ENCODE measurements at regions not wholly inside any gene's neighbourhood (a gene's known extent, or its start where the extent isn't known, plus 50 kb on each side); places are given as distances from the start of the nearest gene placed in this dataset.

DNA sequence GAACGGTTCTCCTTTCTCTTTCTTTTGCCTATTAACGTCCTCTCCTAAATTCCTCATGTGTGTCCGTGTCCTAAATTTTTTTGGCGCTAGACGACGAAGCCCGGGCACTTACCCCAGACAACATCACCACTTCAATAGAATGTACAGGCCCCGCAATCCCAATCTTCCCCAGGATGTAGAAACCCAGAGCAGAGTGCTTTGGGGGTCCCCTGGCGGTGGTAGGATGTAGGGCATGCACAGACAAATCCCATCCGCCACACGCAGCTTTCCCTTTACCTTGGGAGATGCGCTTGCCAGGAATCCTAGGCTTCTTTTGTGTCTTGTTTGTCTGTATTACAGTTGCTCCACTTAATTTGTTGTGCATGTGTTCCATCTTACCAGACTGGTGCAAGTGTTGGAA is 417.3 kb upstream of the ARID1B start:
- TF ChIP-seq ZNF8 (CRISPR knock-in tag; IDR thresholded peaks at IDR 0.05) (no peak), RARB (CRISPR knock-in tag; IDR thresholded peaks at IDR 0.05) (no peak), PPARA (CRISPR knock-in tag; IDR thresholded peaks at IDR 0.05; ENCODE audit: borderline replicate concordance) (no peak), TCF4 (CRISPR knock-in tag; IDR thresholded peaks at IDR 0.05; ENCODE audit: borderline replicate concordance) (no peak), PATZ1 (CRISPR knock-in tag; IDR thresholded peaks at IDR 0.05; ENCODE audit: borderline replicate concordance) (no peak), ZC3H10 (CRISPR knock-in tag; IDR thresholded peaks at IDR 0.05) (no peak), BACH2 (CRISPR knock-in tag; IDR thresholded peaks at IDR 0.05; ENCODE audit: borderline replicate concordance) (no peak), ISL1 (CRISPR knock-in tag; IDR thresholded peaks at IDR 0.05) (no peak), TOX (CRISPR knock-in tag; IDR thresholded peaks at IDR 0.05; ENCODE audit: borderline replicate concordance) (no peak), ZNF70 (CRISPR knock-in tag; IDR thresholded peaks at IDR 0.05) (no peak), ZFP30 (CRISPR knock-in tag; IDR thresholded peaks at IDR 0.05) (no peak), ZNF565 (CRISPR knock-in tag; conservative IDR thresholded peaks at IDR 0.05; ENCODE audit: low read depth) (no peak), OSR1 (CRISPR knock-in tag; IDR thresholded peaks at IDR 0.05) (no peak), CSDC2 (CRISPR knock-in tag; IDR thresholded peaks at IDR 0.05) (no peak), ARNTL (CRISPR knock-in tag; IDR thresholded peaks at IDR 0.05; ENCODE audit: borderline replicate concordance, low read depth) (no peak)
- TF ChIP-seq, protein P1, sequence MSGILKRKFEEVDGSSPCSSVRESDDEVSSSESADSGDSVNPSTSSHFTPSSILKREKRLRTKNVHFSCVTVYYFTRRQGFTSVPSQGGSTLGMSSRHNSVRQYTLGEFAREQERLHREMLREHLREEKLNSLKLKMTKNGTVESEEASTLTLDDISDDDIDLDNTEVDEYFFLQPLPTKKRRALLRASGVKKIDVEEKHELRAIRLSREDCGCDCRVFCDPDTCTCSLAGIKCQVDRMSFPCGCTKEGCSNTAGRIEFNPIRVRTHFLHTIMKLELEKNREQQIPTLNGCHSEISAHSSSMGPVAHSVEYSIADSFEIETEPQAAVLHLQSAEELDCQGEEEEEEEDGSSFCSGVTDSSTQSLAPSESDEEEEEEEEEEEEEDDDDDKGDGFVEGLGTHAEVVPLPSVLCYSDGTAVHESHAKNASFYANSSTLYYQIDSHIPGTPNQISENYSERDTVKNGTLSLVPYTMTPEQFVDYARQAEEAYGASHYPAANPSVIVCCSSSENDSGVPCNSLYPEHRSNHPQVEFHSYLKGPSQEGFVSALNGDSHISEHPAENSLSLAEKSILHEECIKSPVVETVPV (CRISPR knock-in tag; IDR thresholded peaks at IDR 0.05), result no peak
- TF ChIP-seq, protein P2, sequence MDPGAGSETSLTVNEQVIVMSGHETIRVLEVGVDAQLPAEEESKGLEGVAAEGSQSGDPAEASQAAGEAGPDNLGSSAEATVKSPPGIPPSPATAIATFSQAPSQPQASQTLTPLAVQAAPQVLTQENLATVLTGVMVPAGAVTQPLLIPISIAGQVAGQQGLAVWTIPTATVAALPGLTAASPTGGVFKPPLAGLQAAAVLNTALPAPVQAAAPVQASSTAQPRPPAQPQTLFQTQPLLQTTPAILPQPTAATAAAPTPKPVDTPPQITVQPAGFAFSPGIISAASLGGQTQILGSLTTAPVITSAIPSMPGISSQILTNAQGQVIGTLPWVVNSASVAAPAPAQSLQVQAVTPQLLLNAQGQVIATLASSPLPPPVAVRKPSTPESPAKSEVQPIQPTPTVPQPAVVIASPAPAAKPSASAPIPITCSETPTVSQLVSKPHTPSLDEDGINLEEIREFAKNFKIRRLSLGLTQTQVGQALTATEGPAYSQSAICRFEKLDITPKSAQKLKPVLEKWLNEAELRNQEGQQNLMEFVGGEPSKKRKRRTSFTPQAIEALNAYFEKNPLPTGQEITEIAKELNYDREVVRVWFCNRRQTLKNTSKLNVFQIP (CRISPR knock-in tag; IDR thresholded peaks at IDR 0.05; ENCODE audit: borderline replicate concordance, low read depth), result no peak
- ATAC-seq, result no peak

DNA sequence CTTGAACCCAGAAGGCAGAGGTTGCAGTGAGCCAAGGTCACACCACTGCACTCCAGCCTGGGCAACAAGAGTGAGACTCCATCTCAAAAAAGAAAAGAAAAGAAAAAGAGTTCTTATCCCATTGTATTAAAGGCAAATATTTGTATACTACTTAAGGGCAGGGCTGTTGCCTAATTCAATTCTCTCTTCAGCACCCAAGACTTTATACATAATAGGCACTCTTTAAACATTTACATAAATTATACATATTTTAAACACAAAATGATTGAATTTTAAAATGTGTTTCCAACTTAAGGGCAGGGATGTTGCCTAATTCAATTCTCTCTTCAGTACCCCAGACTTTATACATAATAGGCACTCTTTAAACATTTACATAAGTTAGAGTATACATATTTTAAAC is 424.3 kb upstream of the ARID1B start:
- ATAC-seq, result no peak
- TF ChIP-seq, protein P2 (CRISPR knock-in tag; IDR thresholded peaks at IDR 0.05; ENCODE audit: borderline replicate concordance, low read depth), result no peak
- TF ChIP-seq OSR1 (CRISPR knock-in tag; IDR thresholded peaks at IDR 0.05), result no peak
- TF ChIP-seq ARNTL (CRISPR knock-in tag; IDR thresholded peaks at IDR 0.05; ENCODE audit: borderline replicate concordance, low read depth), result no peak
- no peak for TF ChIP-seq ZNF565 (CRISPR knock-in tag; conservative IDR thresholded peaks at IDR 0.05; ENCODE audit: low read depth)
- TF ChIP-seq, protein P1 (CRISPR knock-in tag; IDR thresholded peaks at IDR 0.05), result no peak
- no peak for TF ChIP-seq BACH2 (CRISPR knock-in tag; IDR thresholded peaks at IDR 0.05; ENCODE audit: borderline replicate concordance)
- TF ChIP-seq PPARA (CRISPR knock-in tag; IDR thresholded peaks at IDR 0.05; ENCODE audit: borderline replicate concordance), result no peak
- TF ChIP-seq ZNF70 (CRISPR knock-in tag; IDR thresholded peaks at IDR 0.05), result no peak
- TF ChIP-seq PATZ1 (CRISPR knock-in tag; IDR thresholded peaks at IDR 0.05; ENCODE audit: borderline replicate concordance), result no peak
- no peak for TF ChIP-seq RARB (CRISPR knock-in tag; IDR thresholded peaks at IDR 0.05)
- TF ChIP-seq ESRRG (CRISPR knock-in tag; IDR thresholded peaks at IDR 0.05), result no peak
- no peak for TF ChIP-seq TOX (CRISPR knock-in tag; IDR thresholded peaks at IDR 0.05; ENCODE audit: borderline replicate concordance)
- TF ChIP-seq TCF4 (CRISPR knock-in tag; IDR thresholded peaks at IDR 0.05; ENCODE audit: borderline replicate concordance), result no peak
- no peak for TF ChIP-seq ISL1 (CRISPR knock-in tag; IDR thresholded peaks at IDR 0.05)
- TF ChIP-seq ZNF8 (CRISPR knock-in tag; IDR thresholded peaks at IDR 0.05), result no peak
- TF ChIP-seq, protein P3, sequence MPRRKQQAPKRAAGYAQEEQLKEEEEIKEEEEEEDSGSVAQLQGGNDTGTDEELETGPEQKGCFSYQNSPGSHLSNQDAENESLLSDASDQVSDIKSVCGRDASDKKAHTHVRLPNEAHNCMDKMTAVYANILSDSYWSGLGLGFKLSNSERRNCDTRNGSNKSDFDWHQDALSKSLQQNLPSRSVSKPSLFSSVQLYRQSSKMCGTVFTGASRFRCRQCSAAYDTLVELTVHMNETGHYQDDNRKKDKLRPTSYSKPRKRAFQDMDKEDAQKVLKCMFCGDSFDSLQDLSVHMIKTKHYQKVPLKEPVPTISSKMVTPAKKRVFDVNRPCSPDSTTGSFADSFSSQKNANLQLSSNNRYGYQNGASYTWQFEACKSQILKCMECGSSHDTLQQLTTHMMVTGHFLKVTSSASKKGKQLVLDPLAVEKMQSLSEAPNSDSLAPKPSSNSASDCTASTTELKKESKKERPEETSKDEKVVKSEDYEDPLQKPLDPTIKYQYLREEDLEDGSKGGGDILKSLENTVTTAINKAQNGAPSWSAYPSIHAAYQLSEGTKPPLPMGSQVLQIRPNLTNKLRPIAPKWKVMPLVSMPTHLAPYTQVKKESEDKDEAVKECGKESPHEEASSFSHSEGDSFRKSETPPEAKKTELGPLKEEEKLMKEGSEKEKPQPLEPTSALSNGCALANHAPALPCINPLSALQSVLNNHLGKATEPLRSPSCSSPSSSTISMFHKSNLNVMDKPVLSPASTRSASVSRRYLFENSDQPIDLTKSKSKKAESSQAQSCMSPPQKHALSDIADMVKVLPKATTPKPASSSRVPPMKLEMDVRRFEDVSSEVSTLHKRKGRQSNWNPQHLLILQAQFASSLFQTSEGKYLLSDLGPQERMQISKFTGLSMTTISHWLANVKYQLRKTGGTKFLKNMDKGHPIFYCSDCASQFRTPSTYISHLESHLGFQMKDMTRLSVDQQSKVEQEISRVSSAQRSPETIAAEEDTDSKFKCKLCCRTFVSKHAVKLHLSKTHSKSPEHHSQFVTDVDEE (CRISPR knock-in tag; IDR thresholded peaks at IDR 0.05), result no peak
